Right cardiac atrium (tissue), 5 donors: ENCODE measurements at regions not wholly inside any gene's neighbourhood (a gene's known extent, or its start where the extent isn't known, plus 50 kb on each side); places are given as distances from the start of the nearest gene placed in this dataset.
"Not testable (repeated sequence)": the region's sequence is repeated elsewhere in the genome, so short reads cannot be mapped to it uniquely, and the experiment has no call there.

Source experiments
- ATAC-seq, 2 donors: fragments of 200-7000 bp; cut with Tn5 transposase; one replicate each; pipeline versions ENCODE4 v1.8.0 to v1.9.1; 2020; ENCODE audit warnings: moderate library complexity in 2 of 2, mild to moderate bottlenecking in 1 of 2
- DNase-seq, 3 donors: peaks; one replicate each; pipeline ENCODE4 v3.0.0-alpha.2; 2020
- H3K27ac ChIP-seq: one replicate; pipeline ENCODE4 v1.5.1; 2013; ENCODE audit warnings: mild to moderate bottlenecking, low read length, control low read depth, moderate library complexity
- H3K27me3 ChIP-seq: one replicate; pipeline ENCODE4 v1.6.1; 2013; ENCODE audit not compliant: control insufficient read depth, insufficient read depth
- H3K4me1 ChIP-seq: one replicate; pipeline ENCODE4 v1.6.1; 2013; ENCODE audit warnings: low read length; ENCODE audit not compliant: control insufficient read depth, insufficient read depth
- H3K4me3 ChIP-seq: one replicate; pipeline ENCODE4 v1.5.1; 2013; ENCODE audit warnings: low read length, control low read depth
- H3K9me3 ChIP-seq: one replicate; pipeline ENCODE4 v1.6.1; 2013; ENCODE audit warnings: low read length; ENCODE audit not compliant: control insufficient read depth
- WGBS: extraction: QIAGEN DNeasy Blood & Tissue Kit; methylation state at CpG from one replicate; pipeline ENCODE4 v1.1.7; 2013; 5-methylcytosine and 5-hydroxymethylcytosine counted together
- intact Hi-C, 4 donors: fragments of 100-400 bp; cut with DNase I; formaldehyde crosslinking; loops; one replicate each; pipeline versions ENCODE4 v1.11.0 to v1.14.0; 2022 to 2023
- donor health status: healthy with polysubstance abuse.
- donor health status: DM: no; HTN: yes; CAD: no.
- donor health status: DM: no; HTN: no; CAD: no.
- donor health status: DM: no; HTN: yes; CAD: no; lungs with severe emphysema.
- donor health status: DM: yes; HTN: yes; CAD: no.

DNA sequence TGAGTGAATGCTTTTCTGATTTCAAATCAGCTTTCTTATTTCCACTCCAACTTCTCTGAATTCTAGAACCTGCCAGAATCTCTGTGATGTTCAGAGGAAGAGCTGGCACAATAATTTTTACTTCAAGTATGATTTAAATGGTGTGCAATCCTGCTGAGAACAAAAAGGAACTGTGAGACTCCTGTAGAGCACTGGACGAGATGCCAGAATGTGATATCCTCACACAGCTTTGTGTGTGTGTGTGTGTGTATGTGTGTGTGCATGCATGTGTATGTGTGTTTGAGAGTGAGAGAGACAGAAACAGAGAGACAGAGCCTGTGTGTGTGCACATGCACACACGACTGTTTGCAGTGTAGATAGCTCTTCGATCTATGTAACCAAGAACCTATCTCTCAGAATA is 713.6 kb upstream of the ZP4 start:
- Histone ChIP-seq H3K9me3 (no peaks in the 10 kb centered on the region), H3K27me3 (no peaks in the 10 kb centered on the region), H3K4me1 (no peaks in the 10 kb centered on the region), H3K4me3 (no peak overlapping the region), H3K27ac (no peak overlapping the region)
- DNase-seq (no peak), ATAC-seq (no peak)
- WGBS, result 68% methylated on average over 3 of the region's 3 CpGs
- intact Hi-C loops, result no loop called here

DNA sequence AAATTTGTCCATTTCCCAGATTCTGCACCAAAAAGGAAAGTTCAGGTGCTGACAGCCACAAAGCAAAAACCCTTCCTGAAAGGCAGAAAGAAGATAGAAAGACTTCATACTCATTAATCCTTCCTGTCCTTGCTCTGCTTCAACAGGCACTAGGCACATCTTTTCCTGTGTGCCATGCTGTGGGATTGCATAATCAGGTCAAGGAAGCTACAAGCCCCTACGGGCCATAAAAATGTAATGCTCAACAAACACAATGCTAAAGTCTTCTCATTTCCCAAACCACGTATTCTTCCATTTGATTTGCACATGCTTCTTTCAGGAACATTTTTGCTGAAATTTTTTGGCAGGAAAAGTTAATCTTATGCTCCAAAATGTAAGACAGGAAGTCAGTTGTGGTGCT is 710.9 kb upstream of the ZP4 start:
- intact Hi-C loops, ATAC-seq: not testable (repeated sequence)
- 43% methylated on average over 2 of the region's 2 CpGs for WGBS

DNA sequence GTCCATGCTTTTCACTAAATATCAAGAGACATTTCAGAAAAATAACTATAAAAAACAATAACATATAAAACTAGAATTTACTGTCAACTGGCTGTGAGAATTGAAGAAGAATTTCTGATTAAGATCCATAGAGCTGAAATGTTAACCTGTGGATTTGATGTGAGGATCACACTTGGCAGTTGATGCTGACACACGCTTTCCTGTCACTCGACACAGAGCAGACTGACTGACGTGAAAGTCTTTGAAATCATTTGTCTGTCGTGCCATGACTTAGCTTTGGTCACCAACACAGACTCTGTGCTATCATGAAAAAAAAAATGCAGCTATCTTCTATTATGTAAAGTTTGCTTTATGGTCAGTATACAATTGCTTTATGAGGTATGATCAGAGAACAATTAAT is 706.0 kb upstream of the ZP4 start:
- Histone ChIP-seq H3K4me1 (no peaks in the 10 kb centered on the region), H3K4me3 (no peak overlapping the region), H3K27me3 (no peaks in the 10 kb centered on the region), H3K27ac (no peak overlapping the region), H3K9me3 (no peaks in the 10 kb centered on the region)
- DNase-seq (no peak), ATAC-seq (no peak)
- intact Hi-C loops, result no loop called here
- 54% methylated on average over 4 of the region's 4 CpGs for WGBS

More for the DNA sequence above, 710.9 kb upstream of the ZP4 start:
- not testable (repeated sequence) for H3K4me1 ChIP-seq, H3K9me3 ChIP-seq, DNase-seq, H3K27ac ChIP-seq, H3K4me3 ChIP-seq, H3K27me3 ChIP-seq

DNA sequence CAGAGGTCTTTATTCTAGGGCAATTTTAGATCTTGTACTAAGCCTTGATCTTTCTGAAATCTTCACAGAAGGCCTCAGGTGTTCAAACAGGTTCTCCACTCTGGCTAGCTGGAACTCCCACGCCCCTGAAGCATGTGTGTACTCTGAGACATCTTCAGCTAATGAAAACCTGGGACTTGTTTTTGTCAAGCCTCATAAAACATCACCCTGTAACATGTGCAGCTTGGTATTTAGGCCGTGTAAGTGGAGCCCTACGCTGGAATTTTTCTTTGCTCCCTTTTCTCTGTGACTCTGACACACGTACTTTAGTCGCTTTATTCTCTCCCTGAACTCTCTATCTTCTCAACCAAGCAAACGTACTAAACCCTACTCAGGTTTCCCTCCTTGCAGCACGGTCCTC is 701.9 kb upstream of the ZP4 start:
- 76% methylated on average over 7 of the region's 7 CpGs for WGBS
- DNase-seq (no peak), ATAC-seq (no peak)
- H3K27ac ChIP-seq, result no peak overlapping the region
- H3K4me3 ChIP-seq, result no peak overlapping the region
- H3K27me3 ChIP-seq, result no peaks in the 10 kb centered on the region
- H3K4me1 ChIP-seq, result no peaks in the 10 kb centered on the region
- intact Hi-C loops, result no loop called here
- no peaks in the 10 kb centered on the region for H3K9me3 ChIP-seq

DNA sequence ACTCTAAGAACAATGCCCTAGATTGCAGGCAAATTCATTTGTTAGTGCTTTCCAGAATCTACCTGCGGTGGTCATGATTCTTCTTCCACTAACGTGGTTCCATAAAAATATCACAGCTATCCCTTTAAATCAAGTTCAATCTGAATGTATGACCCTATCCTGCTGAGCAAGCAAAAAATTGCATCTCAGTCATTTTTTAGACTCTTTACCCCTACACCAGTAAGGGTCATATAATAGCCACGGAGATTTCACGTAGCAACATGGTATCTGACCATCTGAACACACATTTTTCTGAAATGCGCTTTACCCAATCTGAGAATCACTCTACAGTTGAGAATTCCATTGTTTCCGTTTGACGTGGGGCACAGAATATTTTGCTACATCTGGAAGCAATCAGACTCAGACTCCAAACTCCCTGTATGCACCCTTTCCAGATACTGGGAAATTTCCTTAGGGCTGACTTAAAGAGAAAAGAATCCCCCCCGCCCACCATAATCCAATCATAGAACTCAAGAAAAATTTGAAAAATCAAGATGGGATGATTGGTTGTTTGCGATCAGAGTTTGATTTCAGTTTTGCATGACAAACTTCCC is 699.2 kb upstream of the ZP4 start:
- H3K4me3 ChIP-seq, result no peak overlapping the region
- WGBS, result 66% methylated on average over 9 of the region's 9 CpGs
- no peak for ATAC-seq
- DNase-seq, result no peak
- intact Hi-C loops, result no loop called here
- no peaks in the 10 kb centered on the region for H3K9me3 ChIP-seq
- H3K4me1 ChIP-seq, result no peaks in the 10 kb centered on the region
- H3K27me3 ChIP-seq, result no peaks in the 10 kb centered on the region
- no peak overlapping the region for H3K27ac ChIP-seq

GRCh38 chr1:238582816-238583215 is 692.1 kb upstream of the ZP4 start:
- H3K27ac ChIP-seq, result no peak overlapping the region
- ATAC-seq (no peak), DNase-seq (no peak)
- 84% methylated on average over 3 of the region's 3 CpGs for WGBS
- no peaks in the 10 kb centered on the region for H3K27me3 ChIP-seq
- intact Hi-C loops, result no loop called here
- no peaks in the 10 kb centered on the region for H3K4me1 ChIP-seq
- H3K9me3 ChIP-seq, result no peaks in the 10 kb centered on the region
- H3K4me3 ChIP-seq, result no peak overlapping the region

DNA sequence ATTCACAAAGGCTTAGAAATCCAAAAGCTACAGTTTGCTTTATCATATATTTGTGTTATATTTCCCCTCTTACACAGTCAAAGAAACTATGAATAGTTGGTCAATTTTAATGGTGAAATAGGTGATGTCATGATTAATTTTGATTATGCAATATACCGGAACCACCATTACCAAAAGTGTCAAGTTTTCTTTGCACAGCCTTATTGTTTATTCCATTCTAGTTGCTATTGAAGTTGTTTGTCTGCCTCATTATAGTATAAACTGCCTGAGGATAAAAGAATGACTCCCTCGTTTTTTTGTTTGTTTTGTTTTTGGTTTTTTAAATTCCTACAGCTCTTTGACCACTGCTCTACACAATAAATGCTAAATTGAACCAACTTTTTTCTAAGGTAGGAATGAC is 690.6 kb upstream of the ZP4 start:
- Histone ChIP-seq H3K27ac (no peak overlapping the region), H3K4me1 (no peaks in the 10 kb centered on the region), H3K27me3 (no peaks in the 10 kb centered on the region), H3K4me3 (no peak overlapping the region), H3K9me3 (no peaks in the 10 kb centered on the region)
- ATAC-seq (no peak), DNase-seq (no peak)
- 69% methylated on average over 2 of the region's 2 CpGs for WGBS
- intact Hi-C loops, result no loop called here

- 74% methylated on average over 2 of the region's 2 CpGs for WGBS
- DNase-seq (no peak), ATAC-seq (no peak)
- H3K4me3 ChIP-seq, result no peak overlapping the region
- H3K9me3 ChIP-seq, result no peaks in the 10 kb centered on the region
- no peaks in the 10 kb centered on the region for H3K4me1 ChIP-seq
- intact Hi-C loops, result no loop called here
- no peak overlapping the region for H3K27ac ChIP-seq
- no peaks in the 10 kb centered on the region for H3K27me3 ChIP-seq
These were observed 678.0 kb upstream of the ZP4 start for GRCh38 chr1:238568735-238569134.

GRCh38 chr1:238562341-238562740 is 671.6 kb upstream of the ZP4 start:
- Histone ChIP-seq H3K4me3 (no peak overlapping the region), H3K9me3 (no peaks in the 10 kb centered on the region), H3K27me3 (no peaks in the 10 kb centered on the region), H3K4me1 (no peaks in the 10 kb centered on the region), H3K27ac (no peak overlapping the region)
- ATAC-seq (no peak), DNase-seq (no peak)
- 34% methylated on average over 1 of the region's 1 CpG for WGBS
- intact Hi-C loops, result no loop called here

- Histone ChIP-seq H3K27ac (no peak overlapping the region), H3K9me3 (no peaks in the 10 kb centered on the region), H3K27me3 (no peaks in the 10 kb centered on the region), H3K4me3 (no peak overlapping the region), H3K4me1 (no peaks in the 10 kb centered on the region)
- ATAC-seq (no peak), DNase-seq (no peak)
- 83% methylated on average over 2 of the region's 2 CpGs for WGBS
- intact Hi-C loops, result no loop called here
These were observed 668.0 kb upstream of the ZP4 start for GRCh38 chr1:238558746-238559145.

- no peaks in the 10 kb centered on the region for H3K27me3 ChIP-seq
- DNase-seq, result no peak
- no peak overlapping the region for H3K27ac ChIP-seq
- WGBS, result 73% methylated on average over 4 of the region's 4 CpGs
- ATAC-seq, result no peak
- no peaks in the 10 kb centered on the region for H3K9me3 ChIP-seq
- intact Hi-C loops, result no loop called here
- H3K4me3 ChIP-seq, result no peak overlapping the region
- no peaks in the 10 kb centered on the region for H3K4me1 ChIP-seq
These were observed 667.4 kb upstream of the ZP4 start for GRCh38 chr1:238558156-238558555.

- DNase-seq, result no peak
- no peak overlapping the region for H3K27ac ChIP-seq
- 60% methylated on average over 8 of the region's 8 CpGs for WGBS
- no peaks in the 10 kb centered on the region for H3K4me1 ChIP-seq
- H3K4me3 ChIP-seq, result no peak overlapping the region
- ATAC-seq, result no peak
- intact Hi-C loops, result no loop called here
- no peaks in the 10 kb centered on the region for H3K27me3 ChIP-seq
- H3K9me3 ChIP-seq, result no peaks in the 10 kb centered on the region
These were observed 661.5 kb upstream of the ZP4 start for GRCh38 chr1:238552271-238552670.
